LNCAP (cell line): ENCODE measurements at regions not wholly inside any gene's neighbourhood (a gene's known extent, or its start where the extent isn't known, plus 50 kb on each side); places are given as distances from the start of the nearest gene placed in this dataset.

Source experiments
- TF ChIP-seq, protein P1 (sequence below): fragments of 450-650 bp; IDR thresholded peaks from 2 replicates; pipeline ENCODE4 v1.5.1; 2017; ENCODE audit warnings: mild to moderate bottlenecking

DNA sequence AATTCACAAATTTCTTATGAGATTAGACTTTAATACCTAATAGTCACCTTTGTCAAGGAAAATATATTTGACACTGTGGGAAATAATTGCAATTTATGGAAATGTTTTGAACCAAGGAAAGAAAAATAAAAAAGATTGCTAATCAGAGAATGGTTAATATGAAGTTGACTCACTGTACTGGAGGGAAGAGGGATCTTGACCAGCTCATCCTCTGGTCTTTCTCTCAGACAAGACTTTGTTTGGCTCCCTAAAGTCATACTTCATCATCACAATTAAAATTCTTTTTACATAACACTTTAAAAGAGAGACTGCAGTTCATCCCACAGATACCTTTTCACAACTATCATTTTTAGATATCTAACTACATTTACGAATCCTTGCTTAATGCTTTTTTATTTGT, 538.5 kb upstream of the ZEB2 start:
- TF ChIP-seq, protein P1, sequence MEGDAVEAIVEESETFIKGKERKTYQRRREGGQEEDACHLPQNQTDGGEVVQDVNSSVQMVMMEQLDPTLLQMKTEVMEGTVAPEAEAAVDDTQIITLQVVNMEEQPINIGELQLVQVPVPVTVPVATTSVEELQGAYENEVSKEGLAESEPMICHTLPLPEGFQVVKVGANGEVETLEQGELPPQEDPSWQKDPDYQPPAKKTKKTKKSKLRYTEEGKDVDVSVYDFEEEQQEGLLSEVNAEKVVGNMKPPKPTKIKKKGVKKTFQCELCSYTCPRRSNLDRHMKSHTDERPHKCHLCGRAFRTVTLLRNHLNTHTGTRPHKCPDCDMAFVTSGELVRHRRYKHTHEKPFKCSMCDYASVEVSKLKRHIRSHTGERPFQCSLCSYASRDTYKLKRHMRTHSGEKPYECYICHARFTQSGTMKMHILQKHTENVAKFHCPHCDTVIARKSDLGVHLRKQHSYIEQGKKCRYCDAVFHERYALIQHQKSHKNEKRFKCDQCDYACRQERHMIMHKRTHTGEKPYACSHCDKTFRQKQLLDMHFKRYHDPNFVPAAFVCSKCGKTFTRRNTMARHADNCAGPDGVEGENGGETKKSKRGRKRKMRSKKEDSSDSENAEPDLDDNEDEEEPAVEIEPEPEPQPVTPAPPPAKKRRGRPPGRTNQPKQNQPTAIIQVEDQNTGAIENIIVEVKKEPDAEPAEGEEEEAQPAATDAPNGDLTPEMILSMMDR: no peak

DNA sequence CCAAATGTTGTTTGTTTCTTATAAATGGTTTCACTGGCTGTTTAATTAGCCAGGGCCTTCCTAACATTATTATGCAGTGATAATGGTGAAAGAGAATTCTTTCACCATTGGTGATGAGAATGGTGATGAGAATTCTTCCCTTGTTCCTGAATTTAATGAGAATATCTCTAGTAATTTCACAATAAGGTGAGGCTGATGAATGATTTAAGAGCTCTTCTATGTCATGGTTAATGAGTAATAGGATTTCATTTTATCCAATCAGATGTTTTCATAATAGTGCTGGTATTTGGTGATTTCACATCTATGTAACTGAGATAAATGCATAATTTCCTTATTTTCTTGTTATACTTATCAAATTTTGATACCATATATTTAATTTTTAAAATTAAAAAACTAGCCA, 535.7 kb upstream of the ZEB2 start:
- TF ChIP-seq, protein P1: no peak

DNA sequence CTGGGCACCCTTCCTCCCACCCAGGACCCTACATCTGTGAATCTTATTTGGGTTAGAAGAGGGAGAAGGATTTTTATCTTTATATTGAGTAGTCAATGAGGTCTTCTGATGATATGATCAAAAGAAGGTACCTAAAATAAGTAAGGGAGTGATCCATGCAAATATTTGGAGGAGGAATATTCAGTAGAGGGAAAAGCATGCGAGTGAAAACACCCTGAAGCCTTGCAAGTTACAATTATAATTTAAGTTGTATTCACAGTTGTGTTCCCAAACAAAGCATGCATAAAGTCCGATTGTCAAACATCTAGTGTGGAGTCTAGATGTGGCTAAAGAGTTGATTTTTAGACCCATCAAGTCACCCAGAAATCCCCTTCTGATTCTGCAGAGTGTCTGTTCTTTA, 530.2 kb upstream of the ZEB2 start:
- TF ChIP-seq, protein P1: no peak

DNA sequence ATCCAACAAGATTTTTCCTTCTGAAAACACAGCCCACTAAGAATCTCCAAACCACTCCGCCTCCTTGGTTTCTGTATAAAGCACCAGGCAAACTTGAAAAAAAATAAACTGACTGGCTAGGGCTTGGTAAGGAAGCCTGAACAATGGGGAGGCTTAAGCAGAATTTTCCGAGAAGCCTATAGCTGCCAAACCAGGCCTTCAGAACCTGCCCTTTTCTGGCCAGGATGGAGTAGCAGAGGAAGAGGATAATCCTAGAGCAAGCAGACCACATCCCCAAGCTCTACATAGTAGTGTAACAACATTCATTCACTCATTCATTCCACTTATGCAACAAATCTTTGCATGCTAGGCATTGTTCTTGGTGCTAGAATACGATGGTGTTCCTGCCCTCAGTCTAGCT, 529.6 kb upstream of the ZEB2 start:
- TF ChIP-seq, protein P1: no peak

DNA sequence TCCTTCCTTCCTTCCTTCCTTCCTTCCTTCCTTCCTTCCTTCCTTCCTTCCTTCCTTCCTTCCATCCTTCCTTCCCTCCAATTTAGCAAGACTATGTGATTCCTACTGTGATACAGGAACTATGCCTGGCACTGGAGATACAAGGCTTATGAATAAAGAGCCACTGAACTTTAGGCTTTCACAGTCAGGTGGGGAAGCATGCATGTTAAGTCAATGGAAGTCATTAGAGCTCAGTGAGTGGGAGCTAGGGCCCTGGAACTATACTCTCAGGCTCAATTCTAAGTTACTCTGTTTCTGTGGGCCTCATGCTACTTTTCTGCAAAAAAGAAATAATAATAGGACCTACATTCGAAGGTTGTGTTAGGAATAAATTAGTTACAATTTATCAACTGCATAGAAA, 527.6 kb upstream of the ZEB2 start:
- TF ChIP-seq, protein P1: no peak

DNA sequence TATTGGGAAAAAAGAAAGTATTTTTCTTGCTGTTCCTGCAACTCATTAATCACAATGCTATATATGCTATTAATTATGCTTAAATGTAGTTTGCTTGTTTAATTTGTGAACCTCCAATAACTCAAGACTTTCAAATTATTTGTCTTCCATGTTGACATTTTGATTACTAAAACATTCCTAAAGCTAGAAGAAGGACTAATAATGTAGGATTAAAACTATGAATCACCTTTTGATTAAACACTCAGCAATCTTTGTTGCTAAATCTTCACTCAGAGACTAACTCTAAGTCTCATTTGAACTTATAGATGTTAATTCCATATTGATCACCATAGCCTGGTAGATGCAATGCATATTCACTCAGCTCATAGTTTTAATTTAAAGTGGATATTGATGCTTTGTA, 524.6 kb upstream of the ZEB2 start:
- TF ChIP-seq, protein P1: no peak

DNA sequence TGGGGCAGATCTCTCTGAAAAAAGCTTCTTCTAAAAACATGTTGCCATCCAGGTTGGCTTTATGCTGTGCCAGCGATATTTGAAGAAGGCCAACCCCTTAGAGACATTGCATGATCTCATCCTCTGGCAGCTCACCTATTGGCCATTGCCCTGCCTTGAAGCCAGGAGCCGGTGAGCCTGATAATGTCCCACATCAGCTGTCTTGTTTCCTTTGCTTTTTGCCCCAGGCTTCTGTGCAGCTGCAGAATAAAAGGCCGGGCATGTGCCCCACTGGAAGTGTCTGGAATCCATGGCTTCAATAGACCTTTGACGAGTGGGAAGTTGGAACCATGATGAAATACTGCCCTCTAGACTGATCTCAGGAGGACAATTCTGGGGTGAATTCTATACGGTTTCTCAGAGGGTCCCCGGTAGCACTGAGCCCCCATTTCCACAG, 523.5 kb upstream of the ZEB2 start:
- TF ChIP-seq, protein P1: no peak

DNA sequence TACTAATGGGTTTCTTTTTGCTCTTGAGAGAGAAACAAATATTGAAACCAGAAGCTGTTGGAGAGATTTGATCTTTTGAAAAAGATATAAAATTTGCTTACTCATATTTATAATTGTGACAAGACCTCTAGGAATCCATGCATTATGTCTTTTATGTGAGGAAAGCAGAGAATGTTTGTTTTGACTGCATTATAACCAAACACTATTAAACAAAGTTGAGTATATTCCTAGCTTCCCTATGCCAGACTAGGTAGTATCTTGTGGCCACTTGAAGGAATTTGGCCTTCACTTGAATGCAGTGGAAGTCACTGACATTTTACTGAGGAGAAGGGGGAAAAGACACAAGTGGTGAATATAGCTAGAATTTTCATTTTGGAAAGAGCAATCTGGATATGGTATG, 521.8 kb upstream of the ZEB2 start:
- TF ChIP-seq, protein P1: no peak
